ENCODE measurements at regions not wholly inside any gene's neighbourhood (a gene's known extent, or its start where the extent isn't known, plus 50 kb on each side); places are given as distances from the start of the nearest gene placed in this dataset.

- Histone ChIP-seq H3K14ac (replicated peaks; ENCODE audit: low read depth, low read length) (no peak overlapping the region), H4K8ac (ENCODE audit: low read depth in 2 of 2, low read length in 2 of 2) (no peak overlapping the region), H2AFZ (replicated peaks; ENCODE audit: low read length, poor library complexity) (no peak overlapping the region), H3K9me1 (ENCODE audit: insufficient read depth, low read length) (no peaks in the 10 kb centered on the region), H2BK20ac (ENCODE audit: low read depth, low read length) (no peak overlapping the region), H4K91ac (ENCODE audit: insufficient read depth, low read depth, low read length) (no peak overlapping the region), H2BK5ac (ENCODE audit: low read depth, low read length, poor library complexity, severe bottlenecking) (no peak overlapping the region), H3K27me3 (ENCODE audit: control insufficient read depth, insufficient read depth, low read length) (no peaks in the 10 kb centered on the region), H2AK9ac (replicated peaks; ENCODE audit: low read depth, low read length, poor library complexity) (no peak overlapping the region), H3K23ac (ENCODE audit: low read depth, low read length) (no peak overlapping the region), H3K79me1 (ENCODE audit: low read depth in 1 of 2, low read length in 2 of 2) (no peaks in the 10 kb centered on the region), H3K4me2 (ENCODE audit: low read depth, low read length) (no peak overlapping the region), H3K9ac (ENCODE audit: low read depth, low read length) (no peak overlapping the region), H2BK15ac (ENCODE audit: low read depth, low read length) (no peak overlapping the region), H3K9me3 (ENCODE audit: control insufficient read depth, insufficient read depth, low read length) (no peaks in the 10 kb centered on the region), H4K5ac (ENCODE audit: low read depth, low read length) (no peak overlapping the region), H3K27ac (ENCODE audit: insufficient read depth, low read length) (no peak overlapping the region), H3K56ac (ENCODE audit: extremely low read depth, insufficient read depth, low read length) (no peak overlapping the region), H3K4me3 (ENCODE audit: insufficient read depth, low read depth, low read length) (no peak overlapping the region), H4K20me1 (ENCODE audit: insufficient read depth, low read length) (no peaks in the 10 kb centered on the region), H3K4me1 (ENCODE audit: control insufficient read depth, insufficient read depth, low read length) (no peaks in the 10 kb centered on the region), H3K18ac (ENCODE audit: low read depth, low read length) (no peak overlapping the region), H2AK5ac (ENCODE audit: low read depth, low read length) (no peak overlapping the region), H3K4ac (ENCODE audit: low read depth, low read length) (no peak overlapping the region), H3K36me3 (ENCODE audit: control insufficient read depth, insufficient read depth, low read length) (no peaks in the 10 kb centered on the region), H2BK120ac (ENCODE audit: low read depth, low read length) (no peak overlapping the region)
- intact Hi-C loops (cut with micrococcal nuclease) (loop anchor here (1.0 kb wide), 1 partner anchor 577 kb away; no protein-coding TSS in a partner anchor), dilution Hi-C loops (cut with HindIII; ENCODE audit: low sequenced_read_pairs, unreplicated experiment) (no loop called here), in situ Hi-C loops (cut with MboI; ENCODE audit: low sequenced_read_pairs) (no loop called here)
- no peak for DNase-seq
- no peak for ATAC-seq (ENCODE audit: low read depth)
- no TSS peak for BruUV-seq (replicated peaks)
- TF ChIP-seq RFX5 (IDR thresholded peaks at IDR 0.05; ENCODE audit: low read depth, low read length) (no peak), BHLHE40 (IDR thresholded peaks at IDR 0.05; ENCODE audit: low read depth, low read length) (no peak), USF2 (IDR thresholded peaks at IDR 0.05; ENCODE audit: low read depth, low read length) (no peak), FOS (IDR thresholded peaks at IDR 0.05; ENCODE audit: low read depth, low read length) (no peak), MAFK (IDR thresholded peaks at IDR 0.05; ENCODE audit: low read depth, low read length) (no peak), CTCF (conservative IDR thresholded peaks at IDR 0.05; ENCODE audit: low read depth, low read length) (no peak), CHD1 (IDR thresholded peaks at IDR 0.05; ENCODE audit: low read depth, low read length) (no peak), CEBPB (IDR thresholded peaks at IDR 0.05; ENCODE audit: low read depth, low read length) (no peak), ELK1 (IDR thresholded peaks at IDR 0.05; ENCODE audit: borderline replicate concordance, low read depth, low read length) (no peak), MXI1 (IDR thresholded peaks at IDR 0.05; ENCODE audit: borderline replicate concordance, low read depth, low read length) (no peak), NFE2L2 (IDR thresholded peaks at IDR 0.05; ENCODE audit: low read depth, low read length) (no peak), POLR2A (IDR thresholded peaks at IDR 0.05; ENCODE audit: low read depth, low read length) (no peak), RCOR1 (IDR thresholded peaks at IDR 0.05; ENCODE audit: insufficient replicate concordance, low read length) (no peak), RAD21 (IDR thresholded peaks at IDR 0.05; ENCODE audit: low read length) (no peak)
- CTCF ChIA-PET, result interaction anchor here (2.2 kb wide), 1 partner anchor 12 kb away, joined by 8 read pairs; no protein-coding TSS in a partner anchor
- POLR2A ChIA-PET (ENCODE audit: unreplicated experiment), result no interaction called here
- WGBS, 2 experiments (ENCODE audit: extremely low coverage in 2 of 2, insufficient read length in 1 of 2), result no CpG with 5 or more reads among the region's 2 CpGs
Measured at GRCh38 chr21:23936991-23937390, 1670.3 kb downstream of the MRPL39 start.

All from IMR-90 (cell line).